ENCODE measurements at regions not wholly inside any gene's neighbourhood (a gene's known extent, or its start where the extent isn't known, plus 50 kb on each side); places are given as distances from the start of the nearest gene placed in this dataset.

DNA sequence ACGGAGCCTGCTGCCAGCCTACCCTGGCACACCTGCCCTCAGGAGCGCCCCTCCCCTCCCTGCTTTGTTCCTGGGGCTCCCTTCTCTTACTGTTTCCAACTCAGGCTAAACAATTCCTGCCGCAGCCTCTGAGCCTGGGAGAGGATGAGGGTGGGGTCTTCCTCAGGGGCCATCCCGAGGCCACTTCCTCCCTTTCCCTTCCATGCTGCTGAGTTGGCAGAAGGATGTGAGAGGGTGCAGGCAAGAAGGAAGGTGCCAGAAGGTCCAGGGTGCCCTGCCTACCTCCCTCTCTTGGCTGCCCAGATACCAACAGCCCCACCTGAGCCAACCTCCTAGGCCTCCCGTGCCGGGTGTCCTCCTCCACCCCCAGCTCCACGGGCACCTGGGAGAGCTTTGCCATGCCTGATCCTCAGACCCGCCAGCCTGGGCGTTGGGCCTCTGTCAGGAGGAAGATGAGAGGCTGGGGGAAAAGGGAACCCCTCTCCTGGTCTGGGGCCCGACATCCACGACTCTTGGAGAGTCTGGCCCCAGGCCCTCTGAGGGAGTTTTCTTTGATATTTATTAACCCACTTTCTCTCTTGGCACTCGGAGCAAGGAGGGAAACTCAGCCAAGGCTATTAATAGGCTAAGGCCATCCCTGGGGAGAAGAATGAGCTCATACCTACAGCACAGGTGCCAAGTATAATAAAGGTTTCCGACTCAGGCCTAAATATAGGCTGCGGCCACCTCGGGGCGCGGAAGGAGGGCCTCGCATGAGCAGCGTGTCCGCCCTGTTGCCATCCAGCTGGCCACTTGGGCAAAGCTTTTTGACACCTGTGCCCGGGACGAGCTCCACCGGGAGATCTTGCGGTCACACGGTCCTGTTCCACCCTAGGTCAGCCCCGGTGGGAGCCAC is 232.0 kb downstream of the ENGASE start:
- TF ChIP-seq, protein P1, sequence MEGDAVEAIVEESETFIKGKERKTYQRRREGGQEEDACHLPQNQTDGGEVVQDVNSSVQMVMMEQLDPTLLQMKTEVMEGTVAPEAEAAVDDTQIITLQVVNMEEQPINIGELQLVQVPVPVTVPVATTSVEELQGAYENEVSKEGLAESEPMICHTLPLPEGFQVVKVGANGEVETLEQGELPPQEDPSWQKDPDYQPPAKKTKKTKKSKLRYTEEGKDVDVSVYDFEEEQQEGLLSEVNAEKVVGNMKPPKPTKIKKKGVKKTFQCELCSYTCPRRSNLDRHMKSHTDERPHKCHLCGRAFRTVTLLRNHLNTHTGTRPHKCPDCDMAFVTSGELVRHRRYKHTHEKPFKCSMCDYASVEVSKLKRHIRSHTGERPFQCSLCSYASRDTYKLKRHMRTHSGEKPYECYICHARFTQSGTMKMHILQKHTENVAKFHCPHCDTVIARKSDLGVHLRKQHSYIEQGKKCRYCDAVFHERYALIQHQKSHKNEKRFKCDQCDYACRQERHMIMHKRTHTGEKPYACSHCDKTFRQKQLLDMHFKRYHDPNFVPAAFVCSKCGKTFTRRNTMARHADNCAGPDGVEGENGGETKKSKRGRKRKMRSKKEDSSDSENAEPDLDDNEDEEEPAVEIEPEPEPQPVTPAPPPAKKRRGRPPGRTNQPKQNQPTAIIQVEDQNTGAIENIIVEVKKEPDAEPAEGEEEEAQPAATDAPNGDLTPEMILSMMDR (IDR thresholded peaks at IDR 0.05; ENCODE audit: insufficient read depth, low read depth, low read length, missing control alignments) = no peak
- no peak for DNase-seq (ENCODE audit: low read depth)
- H3K4me3 ChIP-seq (ENCODE audit: low read length) = no peak overlapping the region

GRCh38 chr17:79305768-79306423 is 231.3 kb downstream of the ENGASE start:
- no peak for DNase-seq (ENCODE audit: low read depth)
- TF ChIP-seq, protein P1 (IDR thresholded peaks at IDR 0.05; ENCODE audit: insufficient read depth, low read depth, low read length, missing control alignments) = no peak
- no peak overlapping the region for H3K4me3 ChIP-seq (ENCODE audit: low read length)

GRCh38 chr17:79305376-79305767 is 230.7 kb downstream of the ENGASE start:
- TF ChIP-seq, protein P1 (IDR thresholded peaks at IDR 0.05; ENCODE audit: insufficient read depth, low read depth, low read length, missing control alignments) = no peak
- DNase-seq (ENCODE audit: low read depth) = no peak
- H3K4me3 ChIP-seq (ENCODE audit: low read length) = no peak overlapping the region

DNA sequence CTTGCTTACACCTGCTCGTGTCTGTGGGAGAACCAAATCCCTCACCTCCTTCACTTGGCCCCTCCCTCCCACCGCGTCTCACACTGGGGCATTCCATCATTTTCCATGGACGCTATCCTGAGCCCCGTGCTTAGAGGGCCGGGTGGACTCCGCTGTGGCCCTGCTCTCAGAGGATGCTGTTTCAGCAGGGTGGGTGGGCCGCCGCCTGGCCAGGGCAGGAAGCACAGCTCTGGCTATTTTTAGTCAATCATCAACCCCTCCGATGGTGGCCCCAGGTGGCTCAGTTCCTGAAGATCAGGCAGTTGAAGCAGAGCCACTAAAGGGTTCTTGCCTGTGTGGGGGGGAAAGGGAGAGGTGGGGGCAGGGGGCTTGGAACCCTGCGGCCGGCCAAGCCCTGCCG is 230.3 kb downstream of the ENGASE start:
- H3K4me3 ChIP-seq (ENCODE audit: low read length) = no peak overlapping the region
- TF ChIP-seq, protein P1 (IDR thresholded peaks at IDR 0.05; ENCODE audit: insufficient read depth, low read depth, low read length, missing control alignments) = no peak
- DNase-seq (ENCODE audit: low read depth) = no peak

DNA sequence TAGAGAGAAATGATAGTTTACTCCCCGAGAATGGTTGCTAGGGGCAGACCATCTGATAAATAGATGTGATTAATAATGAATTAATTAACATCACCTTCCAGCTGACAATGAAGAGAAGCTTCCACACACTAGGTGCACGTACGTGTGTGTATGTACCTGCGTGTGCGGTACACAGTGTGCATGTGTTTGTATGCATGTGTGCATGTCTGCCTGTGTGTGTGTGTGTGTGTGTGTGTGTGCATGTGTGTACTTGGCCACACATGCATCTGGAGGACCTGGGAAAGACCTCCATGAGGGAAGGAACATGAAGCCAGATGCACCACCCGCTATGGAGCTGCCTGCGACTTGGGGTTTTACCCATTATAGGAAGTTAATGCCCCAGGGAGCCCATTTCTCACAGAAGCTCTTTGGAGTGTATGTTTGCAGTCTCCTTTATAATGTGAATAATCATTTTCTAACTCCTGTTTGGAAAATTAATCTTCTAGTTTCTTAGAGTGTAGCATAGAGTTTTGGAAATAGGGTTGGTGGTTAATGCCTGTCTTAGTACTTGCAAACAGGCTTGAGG is 229.1 kb downstream of the ENGASE start:
- TF ChIP-seq, protein P1 (IDR thresholded peaks at IDR 0.05; ENCODE audit: insufficient read depth, low read depth, low read length, missing control alignments) = no peak
- no peak for DNase-seq (ENCODE audit: low read depth)
- H3K4me3 ChIP-seq (ENCODE audit: low read length) = no peak overlapping the region

DNA sequence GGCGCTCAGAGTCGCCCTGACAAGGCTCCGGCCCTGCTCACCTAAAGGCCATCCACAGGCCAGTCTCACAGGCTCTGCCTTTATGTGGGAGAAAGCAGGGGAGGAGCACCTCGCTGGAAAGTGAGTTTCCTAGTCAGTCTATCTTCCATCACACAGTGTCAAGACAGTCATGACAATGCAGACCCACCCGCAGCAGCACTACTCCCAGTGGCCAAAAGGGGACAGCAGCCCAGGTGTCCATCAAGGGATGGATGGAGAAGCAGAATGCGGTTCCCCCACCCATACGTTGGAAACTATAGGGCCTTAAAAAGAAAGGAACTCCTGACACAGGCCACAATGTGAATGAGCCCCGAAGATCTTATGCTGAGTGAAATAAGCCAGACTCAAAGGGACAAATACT is 226.8 kb downstream of the ENGASE start:
- H3K4me3 ChIP-seq (ENCODE audit: low read length) = no peak overlapping the region
- no peak for DNase-seq (ENCODE audit: low read depth)
- TF ChIP-seq, protein P1 (IDR thresholded peaks at IDR 0.05; ENCODE audit: insufficient read depth, low read depth, low read length, missing control alignments) = no peak
